ENCODE measurements at regions not wholly inside any gene's neighbourhood (a gene's known extent, or its start where the extent isn't known, plus 50 kb on each side); places are given as distances from the start of the nearest gene placed in this dataset.

DNA sequence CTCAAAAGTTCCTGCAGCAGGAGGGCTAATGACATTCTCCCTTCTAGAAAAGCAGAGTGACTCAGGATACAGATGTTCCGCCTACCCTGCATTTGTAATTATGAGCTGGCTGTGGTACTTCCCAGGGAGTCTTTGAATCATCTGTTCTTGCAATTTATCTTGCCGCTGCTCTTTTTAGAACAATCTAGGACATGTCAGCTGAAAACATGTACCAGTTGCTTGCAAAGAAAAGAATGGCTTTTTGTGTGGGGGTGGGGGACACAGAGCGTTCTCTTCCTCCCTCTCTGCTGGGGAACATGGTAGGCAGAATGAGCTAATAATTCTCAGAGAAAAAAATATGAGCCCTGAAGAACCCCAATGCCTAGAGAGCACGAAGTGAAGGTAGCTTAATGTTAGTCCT lies 51.7 kb upstream of the TUT7 start:
- intact Hi-C loops (cut with DNase I): loop anchor here (10.0 kb wide), 1 partner anchor 919 kb away; no protein-coding TSS in a partner anchor
- ATAC-seq (peak; percentile 55), DNase-seq (ENCODE audit: low spot score) (no peak)

GRCh38 chr9:86405086-86405491 lies 50.9 kb upstream of the TUT7 start:
- no peak for DNase-seq (ENCODE audit: low spot score)
- ATAC-seq: no peak
- intact Hi-C loops (cut with DNase I): loop anchor here (10.0 kb wide), 1 partner anchor 920 kb away; no protein-coding TSS in a partner anchor

Data from sciatic nerve (tissue), 2 donors.